WTC11 (cell line): ENCODE measurements at regions not wholly inside any gene's neighbourhood (a gene's known extent, or its start where the extent isn't known, plus 50 kb on each side); places are given as distances from the start of the nearest gene placed in this dataset.

Experiments used
- NFYB ChIP-seq: sonication (generic); formaldehyde crosslinking; conservative IDR thresholded peaks from 2 replicates; pipeline ENCODE4 v1.8.0; 2022; ENCODE audit warnings: low read depth, missing genetic modification reagents
- PRDM15 ChIP-seq: sonication (generic); formaldehyde crosslinking; IDR thresholded peaks from 2 replicates; pipeline ENCODE4 v1.8.0; 2022; ENCODE audit warnings: missing genetic modification reagents

DNA sequence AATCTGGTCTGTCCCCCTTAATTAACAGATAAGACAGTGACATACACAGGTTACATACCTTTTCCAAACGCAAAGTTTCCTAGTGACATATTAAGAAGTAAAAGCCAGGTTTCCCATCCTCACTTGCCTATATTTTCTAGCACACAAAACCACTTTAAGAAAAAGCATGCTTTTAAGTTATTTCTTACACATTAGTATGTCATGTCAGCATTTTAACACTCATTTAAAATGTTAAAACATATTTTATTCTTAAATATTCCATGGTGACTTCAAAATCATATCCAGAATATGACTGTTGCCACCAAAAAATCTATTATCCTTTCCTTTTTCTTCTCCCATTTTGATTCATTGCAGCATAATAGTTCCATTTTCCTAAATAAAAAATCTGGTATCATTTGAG is 1830.2 kb downstream of the STIM2 start:
- TF ChIP-seq PRDM15 (no peak), NFYB (CRISPR knock-in tag) (no peak)
